SK-N-SH (cell line): ENCODE measurements at regions not wholly inside any gene's neighbourhood (a gene's known extent, or its start where the extent isn't known, plus 50 kb on each side); places are given as distances from the start of the nearest gene placed in this dataset.

Experiments
- CTCF ChIA-PET: fragments of 300-600, 350-600 bp; formaldehyde crosslinking; extraction: SDS; loops from one replicate; lab custom pipeline; 2021; lab: Yijun Ruan, JAX
- POLR2A ChIA-PET: fragments of 350-600 bp; sonication (Branson Sonifier 250); formaldehyde crosslinking; extraction: SDS; loops from one replicate; lab custom pipeline; 2020; ENCODE audit warnings: antibody characterized with exemption, inconsistent platforms; lab: Yijun Ruan, JAX
- DNase-seq: peaks from one replicate; pipeline ENCODE4 v3.0.0; 2012
- H2AFZ ChIP-seq: fragments of 200-600 bp; sonication (generic); 2 replicates; pipeline ENCODE4 v1.8.1; 2016; ENCODE audit warnings: antibody characterized with exemption, mild to moderate bottlenecking, low read depth
- H3F3A ChIP-seq: fragments of 200-600 bp; sonication (generic); replicated peaks from 2 replicates; pipeline ENCODE3; 2016; ENCODE audit warnings: antibody characterized with exemption, mild to moderate bottlenecking; ENCODE audit not compliant: insufficient read depth
- H3K27ac ChIP-seq, 2 experiments: fragments of 200-500 bp in 1 of 2; fragments of 200-600 bp in 1 of 2; sonication (Bioruptor generic) in 1 of 2; sonication (generic), shearing (Covaris generic) in 1 of 2; 2 replicates each; pipeline versions ENCODE4 v1.5.1 to v1.6.1; 2014 to 2016; ENCODE audit warnings: low read depth in 2 of 2, inconsistent platforms in 1 of 2, low read length in 1 of 2, mild to moderate bottlenecking in 1 of 2, mixed read lengths in 1 of 2
- H3K27me3 ChIP-seq: fragments of 200-600 bp; sonication (generic), shearing (Covaris generic); 2 replicates; pipeline ENCODE4 v1.6.1; 2016; ENCODE audit warnings: mixed run types; ENCODE audit not compliant: insufficient read depth
- H3K36me3 ChIP-seq, 2 experiments: fragments of 200-500 bp in 1 of 2; fragments of 200-600 bp in 1 of 2; sonication (Bioruptor generic) in 1 of 2; sonication (generic) in 1 of 2; replicated peaks in 1 of 2; 2 replicates each; pipeline versions ENCODE3 to v1.5.1; 2014 to 2016; ENCODE audit warnings: low read length in 1 of 2, mild to moderate bottlenecking in 1 of 2; ENCODE audit not compliant: insufficient read depth in 2 of 2, control insufficient read depth in 1 of 2
- H3K4me1 ChIP-seq, 2 experiments: fragments of 200-500 bp in 1 of 2; fragments of 200-600 bp in 1 of 2; sonication (Bioruptor generic) in 1 of 2; sonication (generic), shearing (Covaris generic) in 1 of 2; 2 replicates each; pipeline versions ENCODE4 v1.5.1 to v1.6.1; 2014 to 2016; ENCODE audit warnings: low read depth in 1 of 2, low read length in 1 of 2, mixed run types in 1 of 2; ENCODE audit not compliant: insufficient read depth in 2 of 2, control insufficient read depth in 1 of 2
- H3K4me2 ChIP-seq: fragments of 200-600 bp; sonication (generic), shearing (Covaris generic); 2 replicates; pipeline ENCODE4 v1.6.1; 2017; ENCODE audit warnings: mixed run types
- H3K4me3 ChIP-seq, 2 experiments: fragments of 200-500 bp in 1 of 2; fragments of 200-600 bp in 1 of 2; sonication (Bioruptor generic) in 1 of 2; sonication (generic), shearing (Covaris generic) in 1 of 2; 2 replicates each; pipeline versions ENCODE4 v1.5.1 to v1.8.1; 2014 to 2016; ENCODE audit warnings: low read depth in 2 of 2, inconsistent platforms in 1 of 2, low read length in 1 of 2, mild to moderate bottlenecking in 1 of 2, mixed read lengths in 1 of 2, moderate library complexity in 1 of 2
- H3K79me2 ChIP-seq: fragments of 200-600 bp; sonication (generic); 2 replicates; pipeline ENCODE4 v1.8.1; 2017; ENCODE audit warnings: mild to moderate bottlenecking; ENCODE audit not compliant: insufficient read depth
- H3K9ac ChIP-seq: fragments of 200-600 bp; sonication (generic); 2 replicates; pipeline ENCODE4 v1.6.1; 2017; ENCODE audit warnings: mixed run types
- H3K9me2 ChIP-seq: fragments of 200-600 bp; sonication (generic); 2 replicates; pipeline ENCODE4 v1.6.1; 2017; ENCODE audit warnings: mixed run types
- H3K9me3 ChIP-seq: fragments of 200-600 bp; sonication (generic); 2 replicates; pipeline ENCODE4 v1.6.1; 2017; ENCODE audit warnings: mixed run types, mild to moderate bottlenecking, moderate library complexity
- H4K20me1 ChIP-seq: fragments of 200-600 bp; sonication (generic); 2 replicates; pipeline ENCODE4 v1.6.1; 2017; ENCODE audit warnings: mild to moderate bottlenecking, mixed run types; ENCODE audit not compliant: insufficient read depth
- CHD2 ChIP-seq: fragments of 150-350 bp; IDR thresholded peaks from 2 replicates; pipeline ENCODE4 v1.6.1; 2018; ENCODE audit warnings: low read length; ENCODE audit not compliant: partially characterized antibody
- CTCF ChIP-seq: fragments of 200-600 bp; sonication (generic); IDR thresholded peaks from 2 replicates; pipeline ENCODE4 v1.6.1; 2017; ENCODE audit warnings: antibody characterized with exemption, mild to moderate bottlenecking, moderate library complexity
- ELF1 ChIP-seq: IDR thresholded peaks from 2 replicates; pipeline ENCODE4 v1.4.0; 2012
- EZH2phosphoT487 ChIP-seq: fragments of 200-600 bp; sonication (generic); IDR thresholded peaks from 2 replicates; pipeline ENCODE4 v1.6.1; 2017; ENCODE audit warnings: low read depth, mixed run types, mild to moderate bottlenecking, antibody characterized with exemption, moderate library complexity, borderline replicate concordance
- MEF2A ChIP-seq: IDR thresholded peaks from 2 replicates; pipeline ENCODE4 v1.4.0; 2012; ENCODE audit warnings: low read depth, borderline replicate concordance
- NFIC ChIP-seq: IDR thresholded peaks from 2 replicates; pipeline ENCODE4 v1.4.0; 2012; ENCODE audit warnings: borderline replicate concordance
- NRF1 ChIP-seq: IDR thresholded peaks from 2 replicates; pipeline ENCODE4 v1.6.1; 2012; ENCODE audit warnings: low read depth, mild to moderate bottlenecking, low read length
- POLR2AphosphoS5 ChIP-seq: IDR thresholded peaks from 2 replicates; pipeline ENCODE4 v1.6.1; 2012; ENCODE audit warnings: low read depth, low read length
- RAD21 ChIP-seq: IDR thresholded peaks from 2 replicates; pipeline ENCODE4 v1.6.1; 2012; ENCODE audit warnings: mild to moderate bottlenecking, low read length
- RFX5 ChIP-seq: IDR thresholded peaks from 2 replicates; pipeline ENCODE4 v1.6.1; 2012; ENCODE audit warnings: mild to moderate bottlenecking, improper control_type of control experiment, low read length
- SIN3A ChIP-seq: IDR thresholded peaks from 2 replicates; pipeline ENCODE4 v1.6.1; 2012; ENCODE audit warnings: low read depth, mild to moderate bottlenecking, low read length, moderate library complexity, borderline replicate concordance
- SMC3 ChIP-seq: IDR thresholded peaks from 2 replicates; pipeline ENCODE4 v1.6.1; 2012; ENCODE audit warnings: low read depth, low read length, improper control_type of control experiment
- TCF12 ChIP-seq: IDR thresholded peaks from 2 replicates; pipeline ENCODE4 v1.4.0; 2012
- USF1 ChIP-seq: IDR thresholded peaks from 2 replicates; pipeline ENCODE4 v1.4.0; 2012; ENCODE audit warnings: low read depth, borderline replicate concordance
- USF2 ChIP-seq: fragments of 150-350 bp; IDR thresholded peaks from 2 replicates; pipeline ENCODE4 v1.6.1; 2017; ENCODE audit warnings: antibody characterized with exemption, low read length, low read depth, borderline replicate concordance
- ZBTB33 ChIP-seq: IDR thresholded peaks from 2 replicates; pipeline ENCODE4 v1.4.0; 2012; ENCODE audit warnings: low read depth, borderline replicate concordance
- WGBS: methylation state at CpG from one replicate; pipeline ENCODE4 v1.1.6; 2017; ENCODE audit warnings: low lambda C conversion rate; 5-methylcytosine and 5-hydroxymethylcytosine counted together
- TF ChIP-seq, protein P1 (sequence below): fragments of 150-350 bp; IDR thresholded peaks from 2 replicates; pipeline ENCODE4 v1.6.1; 2016; ENCODE audit warnings: mild to moderate bottlenecking, low read depth, low read length

- TF ChIP-seq USF2 (no peak), ZBTB33 (no peak), NRF1 (no peak), SMC3 (no peak), SIN3A (no peak), MEF2A (no peak), USF1 (no peak), POLR2AphosphoS5 (no peak), TCF12 (0 out of 2 replicates have a peak, but pooled peaks have one; percentile 14)
- TF ChIP-seq, protein P1, sequence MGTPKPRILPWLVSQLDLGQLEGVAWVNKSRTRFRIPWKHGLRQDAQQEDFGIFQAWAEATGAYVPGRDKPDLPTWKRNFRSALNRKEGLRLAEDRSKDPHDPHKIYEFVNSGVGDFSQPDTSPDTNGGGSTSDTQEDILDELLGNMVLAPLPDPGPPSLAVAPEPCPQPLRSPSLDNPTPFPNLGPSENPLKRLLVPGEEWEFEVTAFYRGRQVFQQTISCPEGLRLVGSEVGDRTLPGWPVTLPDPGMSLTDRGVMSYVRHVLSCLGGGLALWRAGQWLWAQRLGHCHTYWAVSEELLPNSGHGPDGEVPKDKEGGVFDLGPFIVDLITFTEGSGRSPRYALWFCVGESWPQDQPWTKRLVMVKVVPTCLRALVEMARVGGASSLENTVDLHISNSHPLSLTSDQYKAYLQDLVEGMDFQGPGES: no peak
Observed at GRCh38 chr1:56430141-56430839, 149.1 kb downstream of the PLPP3 start (continued).

GRCh38 chr1:56429288-56429687, 150.1 kb downstream of the PLPP3 start:
- DNase-seq: no peak
- Histone ChIP-seq H3K9ac (no peak overlapping the region), H3K4me3 (no peak overlapping the region), H3K4me1 (peaks cover 0 to 19% of the 10 kb centered on the region in 2 experiments; a peak in 2 of 4 replicates), H3F3A (no peaks in the 10 kb centered on the region), H3K9me2 (no peaks in the 10 kb centered on the region), H4K20me1 (no peaks in the 10 kb centered on the region), H3K4me2 (no peak overlapping the region), H2AFZ (no peak overlapping the region), H3K27ac (peak overlapping the region in 1 of 2 experiments; percentile 87; a peak in 2 of 4 replicates), H3K9me3 (no peaks in the 10 kb centered on the region), H3K79me2 (no peaks in the 10 kb centered on the region), H3K27me3 (no peaks in the 10 kb centered on the region), H3K36me3 (no peaks in the 10 kb centered on the region)
- CTCF ChIA-PET: no interaction called here
- 88% methylated on average over 2 of the region's 2 CpGs for WGBS
- TF ChIP-seq RFX5 (no peak), NFIC (no peak), RAD21 (no peak), ELF1 (no peak), SMC3 (no peak), EZH2phosphoT487 (no peak), CTCF (no peak), USF1 (no peak), CHD2 (no peak)
- TF ChIP-seq, protein P1: no peak
- POLR2A ChIA-PET: no interaction called here
